K562 (cell line): ENCODE measurements at regions not wholly inside any gene's neighbourhood (a gene's known extent, or its start where the extent isn't known, plus 50 kb on each side); places are given as distances from the start of the nearest gene placed in this dataset.

ENCODE experiments used
- ATAC-seq: fragments of 200-7000 bp; cut with Tn5 transposase; 3 replicates; pipeline ENCODE4 v1.9.1; 2020; ENCODE audit warnings: moderate library complexity
- BruUV-seq: library from RNA; stranded (reverse); fragments of 400-500 nt; replicated peaks from 2 replicates; lab custom pipeline; 2021; lab: Mats Ljungman, UMichigan
- CTCF ChIA-PET: fragments of 300-600 bp; formaldehyde crosslinking; extraction: SDS; loops from one replicate; lab custom pipeline; 2021; ENCODE audit warnings: low intra/inter-chr PET ratio; lab: Yijun Ruan, JAX
- POLR2A ChIA-PET: fragments of 300-600, 350-650 bp; sonication (Branson Sonifier 250); formaldehyde crosslinking; extraction: SDS; loops from one replicate; lab custom pipeline; 2021; ENCODE audit warnings: antibody characterized with exemption, inconsistent platforms; lab: Yijun Ruan, JAX
- DNase-seq, 4 experiments: peaks; one replicate each; pipeline versions ENCODE4 v3.0.0 to v3.0.0-alpha.2; 2011 to 2018; ENCODE audit warnings: low spot score in 3 of 4, mixed read lengths in 3 of 4; ENCODE audit errors: extremely low read depth in 1 of 4
- FAIRE-seq: peaks from 2 replicates; lab custom pipeline; 2011; peaks lifted over from hg19 to GRCh38; lab: Jason Lieb, UNC
- H2AFZ ChIP-seq: 2 replicates; pipeline ENCODE4 v1.6.0; 2011; ENCODE audit warnings: low read depth, low read length, control low read depth, inconsistent platforms
- H3K27ac ChIP-seq: fragments of 200-600 bp; 3 replicates; pipeline ENCODE4 v1.8.0; 2011; ENCODE audit warnings: low read depth, mild to moderate bottlenecking, control low read depth, inconsistent platforms, low read length, moderate library complexity, mixed read lengths; ENCODE audit errors: extremely low read depth
- H3K27me3 ChIP-seq, 2 experiments: fragments of 300-600 bp in 1 of 2; 2 replicates in 1 of 2; 3 replicates in 1 of 2; pipeline versions ENCODE4 v1.6.0 to v1.8.0; 2011; ENCODE audit warnings: inconsistent platforms in 2 of 2, low read length in 2 of 2, mild to moderate bottlenecking in 1 of 2, mixed read lengths in 1 of 2, moderate library complexity in 1 of 2; ENCODE audit not compliant: control insufficient read depth in 2 of 2, insufficient read depth in 2 of 2
- H3K36me3 ChIP-seq: fragments of 300-600 bp; 3 replicates; pipeline ENCODE4 v1.8.0; 2011; ENCODE audit warnings: mild to moderate bottlenecking, low read length, inconsistent platforms; ENCODE audit not compliant: control insufficient read depth, insufficient read depth
- H3K4me1 ChIP-seq, 2 experiments: fragments of 200-600 bp in 1 of 2; replicated peaks in 1 of 2; 2 replicates in 1 of 2; 3 replicates in 1 of 2; pipeline versions ENCODE4 v1.5.1 to v1.8.0; 2011; ENCODE audit warnings: inconsistent platforms in 2 of 2, low read length in 2 of 2, mild to moderate bottlenecking in 1 of 2, mixed read lengths in 1 of 2, moderate library complexity in 1 of 2; ENCODE audit not compliant: control insufficient read depth in 2 of 2, insufficient read depth in 2 of 2
- H3K4me2 ChIP-seq: 2 replicates; pipeline ENCODE4 v1.6.1; 2011; ENCODE audit warnings: low read length, control low read depth, inconsistent platforms, mixed read lengths; ENCODE audit not compliant: insufficient read depth
- H3K4me3 ChIP-seq: fragments of 200-600 bp; sonication (generic), shearing (Covaris generic); 2 replicates; pipeline ENCODE4 v1.5.1; 2016; ENCODE audit warnings: control low read depth, inconsistent platforms
- H3K79me2 ChIP-seq: fragments of 200-600 bp; 3 replicates; pipeline ENCODE4 v1.8.0; 2011; ENCODE audit warnings: low read length, inconsistent platforms; ENCODE audit not compliant: control insufficient read depth, insufficient read depth
- H3K9ac ChIP-seq, 2 experiments: 2 replicates each; pipeline versions ENCODE4 v1.6.0 to v1.6.1; 2011; ENCODE audit warnings: low read depth in 2 of 2, low read length in 2 of 2, control low read depth in 1 of 2, inconsistent platforms in 1 of 2, mild to moderate bottlenecking in 1 of 2, mixed read lengths in 1 of 2; ENCODE audit not compliant: insufficient read depth in 1 of 2
- H3K9me1 ChIP-seq: one replicate; pipeline ENCODE4 v1.6.0; 2011; ENCODE audit warnings: inconsistent platforms, mild to moderate bottlenecking, low read length, moderate library complexity; ENCODE audit not compliant: control insufficient read depth, insufficient read depth
- H3K9me3 ChIP-seq: replicated peaks from 2 replicates; pipeline ENCODE4 v1.5.1; 2011; ENCODE audit warnings: low read depth, low read length, inconsistent platforms; ENCODE audit not compliant: control insufficient read depth, insufficient read depth
- H4K20me1 ChIP-seq: replicated peaks from 2 replicates; pipeline ENCODE4 v1.6.1; 2011; ENCODE audit warnings: low read length, inconsistent platforms, mixed read lengths; ENCODE audit not compliant: control insufficient read depth, insufficient read depth
- CEBPB ChIP-seq: fragments of 450-650 bp; IDR thresholded peaks from 2 replicates; pipeline ENCODE4 v1.6.1; 2016; ENCODE audit warnings: missing genetic modification characterization, missing compliant biosample characterization
- MAX ChIP-seq: sonication (generic); formaldehyde crosslinking; IDR thresholded peaks from 2 replicates; pipeline ENCODE4 v1.9.0; 2022; ENCODE audit warnings: mild to moderate bottlenecking, missing genetic modification reagents
- MCM2 ChIP-seq: fragments of 450-650 bp; IDR thresholded peaks from 2 replicates; pipeline ENCODE4 v1.6.1; 2017; ENCODE audit warnings: low read depth, mild to moderate bottlenecking
- POLR2AphosphoS5 ChIP-seq: IDR thresholded peaks from 2 replicates; pipeline ENCODE4 v1.6.1; 2011; ENCODE audit warnings: mild to moderate bottlenecking, low read depth, low read length, moderate library complexity; ENCODE audit not compliant: control insufficient read depth, insufficient read depth
- RBM39 ChIP-seq: fragments of 200-400 bp; formaldehyde crosslinking; optimal IDR thresholded peaks from 2 replicates; pipeline ENCODE3; 2018; ENCODE audit warnings: low read depth, low read length
- SMARCB1 ChIP-seq: IDR thresholded peaks from 2 replicates; pipeline ENCODE4 v1.6.1; 2011; ENCODE audit warnings: improper control_type of control experiment, low read depth; ENCODE audit not compliant: insufficient read length
- ZFP1 ChIP-seq: fragments of 450-650 bp; formaldehyde crosslinking; IDR thresholded peaks from 2 replicates; pipeline ENCODE4 v1.4.0; 2020; ENCODE audit warnings: mild to moderate bottlenecking, mixed read lengths
- ZNF589 ChIP-seq: fragments of 200-800 bp; sonication (Bioruptor generic); IDR thresholded peaks from 2 replicates; pipeline ENCODE4 v1.6.1; 2016; ENCODE audit warnings: low read depth, missing genetic modification characterization, missing compliant biosample characterization
- WGBS: fragments of 100-300 bp; shearing (Covaris generic); methylation state at CpG from one replicate; pipeline ENCODE4 v1.1.6; 2016; ENCODE audit warnings: low coverage, mixed read lengths; ENCODE audit not compliant: insufficient coverage; ENCODE audit errors: missing lambda C conversion rate; 5-methylcytosine and 5-hydroxymethylcytosine counted together
- in situ Hi-C: fragments of 300-500 bp; cut with MboI; formaldehyde crosslinking; loops from 4 replicates; pipeline ENCODE4 v1.15.0; 2018; ENCODE audit warnings: inconsistent platforms, mixed read lengths
- intact Hi-C: fragments of 100-400 bp; cut with micrococcal nuclease; formaldehyde crosslinking; loops from 2 replicates; pipeline ENCODE4 v1.14.2; 2022

DNA sequence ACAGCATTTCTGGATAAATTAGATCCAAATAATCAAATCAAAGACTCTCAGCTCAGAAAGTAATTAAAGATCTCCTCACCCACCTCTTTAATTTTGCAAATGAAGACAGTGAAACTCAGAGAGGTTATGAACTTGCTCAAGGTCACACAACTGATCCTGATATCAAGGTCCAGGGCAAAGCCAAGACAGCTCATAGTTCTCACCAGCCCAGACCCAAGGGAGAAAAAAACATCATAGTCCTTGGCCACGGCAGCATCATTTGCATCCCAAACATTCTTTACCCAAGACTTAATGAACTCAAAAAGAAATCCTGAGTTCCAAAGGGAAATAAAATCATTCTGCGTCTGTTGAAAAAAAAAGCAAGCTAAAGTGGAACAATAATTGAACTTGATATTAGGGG lies 112.1 kb downstream of the DAD1 start:
- no peak overlapping the region for H3K4me2 ChIP-seq
- H3K79me2 ChIP-seq: no peaks in the 10 kb centered on the region
- no peak overlapping the region for H3K4me3 ChIP-seq
- POLR2A ChIA-PET: no interaction called here
- FAIRE-seq: no peak
- H3K27me3 ChIP-seq: peaks cover 2 to 9% of the 10 kb centered on the region in 2 experiments; a peak in 4 of 5 replicates
- H3K36me3 ChIP-seq: no peaks in the 10 kb centered on the region
- H3K27ac ChIP-seq: no peak overlapping the region
- WGBS: 6% methylated on average over 2 of the region's 2 CpGs
- no peak for DNase-seq
- in situ Hi-C loops: loop anchor here (10.0 kb wide), 1 partner anchor 172 kb away; no protein-coding TSS in a partner anchor
- no TSS peak for BruUV-seq
- H3K9me3 ChIP-seq: no peaks in the 10 kb centered on the region
- H2AFZ ChIP-seq: no peak overlapping the region
- ATAC-seq: no peak
- intact Hi-C loops: no loop called here
- no peaks in the 10 kb centered on the region for H4K20me1 ChIP-seq
- H3K9me1 ChIP-seq: no peaks in the 10 kb centered on the region
- TF ChIP-seq ZFP1 (CRISPR knock-in tag) (no peak), RBM39 (no peak), ZNF589 (no peak), MAX (CRISPR knock-in tag) (no peak), SMARCB1 (no peak), POLR2AphosphoS5 (no peak), MCM2 (no peak), CEBPB (no peak)
- CTCF ChIA-PET: interaction anchor here (0.6 to 0.7 kb wide), 2 partner anchors 105 to 162 kb away, joined by 3 read pairs; no protein-coding TSS in a partner anchor
- no peak overlapping the region for H3K9ac ChIP-seq
- no peaks in the 10 kb centered on the region; a peak in 3 of 5 replicates for H3K4me1 ChIP-seq
